Fibroblast of pulmonary artery (primary cell): ENCODE measurements at regions not wholly inside any gene's neighbourhood (a gene's known extent, or its start where the extent isn't known, plus 50 kb on each side); places are given as distances from the start of the nearest gene placed in this dataset.

Experiments used
- DNase-seq: peaks from one replicate; pipeline ENCODE4 v3.0.0-alpha.2; 2010; ENCODE audit warnings: low read depth
- H3K4me3 ChIP-seq: replicated peaks from 2 replicates; pipeline ENCODE4 v1.5.1; 2011; ENCODE audit warnings: low read depth, mild to moderate bottlenecking, control low read depth, low read length, moderate library complexity
- CTCF ChIP-seq: IDR thresholded peaks from 2 replicates; pipeline ENCODE4 v1.5.1; 2011; ENCODE audit warnings: mild to moderate bottlenecking, control low read depth, low read length, inconsistent platforms; ENCODE audit errors: missing control alignments

GRCh38 chr11:70024773-70025045, 53.4 kb upstream of the ANO1 start:
- DNase-seq = no peak
- no peak overlapping the region for H3K4me3 ChIP-seq
- TF ChIP-seq CTCF = no peak

DNA sequence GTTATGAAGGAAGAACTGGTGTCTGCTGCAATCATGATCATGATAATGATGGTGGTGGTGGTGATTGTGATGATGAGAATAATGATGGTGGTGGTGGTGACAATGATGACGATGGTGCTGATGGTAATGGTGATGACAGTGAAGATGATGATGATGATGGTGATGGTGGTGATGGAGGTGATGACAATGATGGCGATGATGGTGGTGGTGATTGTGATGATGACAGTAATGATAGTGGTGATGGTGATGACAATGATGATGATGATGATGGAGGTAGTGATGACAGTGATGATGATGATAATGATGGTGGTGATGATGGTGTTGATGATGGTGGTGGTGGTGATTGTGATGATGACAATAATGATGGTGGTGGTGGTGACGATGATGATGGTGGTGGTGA, 52.8 kb upstream of the ANO1 start:
- H3K4me3 ChIP-seq = no peak overlapping the region
- no peak for TF ChIP-seq CTCF
- DNase-seq = no peak

DNA sequence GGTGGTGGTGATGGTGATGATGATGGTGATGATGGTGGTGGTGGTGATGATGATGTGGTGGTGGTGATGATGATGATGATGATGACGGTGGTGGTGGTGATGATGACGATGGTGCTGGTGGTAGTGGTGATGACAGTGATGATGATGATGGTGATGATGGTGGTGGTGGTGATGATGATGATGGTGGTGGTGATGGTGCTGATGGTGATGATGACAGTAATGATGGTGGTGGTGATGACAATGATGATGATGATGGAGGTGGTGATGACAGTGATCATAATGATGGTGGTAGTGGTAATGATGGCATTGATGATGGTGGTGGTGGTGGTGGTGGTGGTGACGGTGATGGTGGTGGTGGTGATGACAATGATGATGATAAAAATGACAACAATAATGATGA, 52.1 kb upstream of the ANO1 start:
- TF ChIP-seq CTCF = no peak
- no peak for DNase-seq
- no peak overlapping the region for H3K4me3 ChIP-seq

DNA sequence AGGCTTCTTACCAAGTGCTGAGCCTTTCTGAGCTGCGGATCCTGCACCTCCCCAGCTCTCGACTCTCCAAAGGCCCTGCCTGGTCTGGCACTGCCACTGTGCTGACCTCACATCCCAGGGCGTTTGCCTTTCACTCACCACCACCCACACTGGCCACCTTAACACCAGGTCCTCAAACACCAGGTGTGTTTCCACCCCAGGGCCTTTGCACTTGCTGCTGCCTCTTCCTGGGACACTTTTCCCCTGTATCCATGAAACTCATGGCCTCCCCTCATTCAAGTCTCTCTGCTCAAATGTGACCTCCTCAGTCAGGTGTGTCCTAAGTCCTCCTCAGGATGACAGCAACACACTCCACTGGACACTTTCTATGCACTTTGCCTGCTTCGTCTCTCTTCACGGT, 51.4 kb upstream of the ANO1 start:
- TF ChIP-seq CTCF = no peak
- H3K4me3 ChIP-seq = no peak overlapping the region
- DNase-seq = no peak

- no peak for TF ChIP-seq CTCF
- no peak for DNase-seq
- H3K4me3 ChIP-seq = no peak overlapping the region
Observed at GRCh38 chr11:70027451-70027850, 50.7 kb upstream of the ANO1 start.

DNA sequence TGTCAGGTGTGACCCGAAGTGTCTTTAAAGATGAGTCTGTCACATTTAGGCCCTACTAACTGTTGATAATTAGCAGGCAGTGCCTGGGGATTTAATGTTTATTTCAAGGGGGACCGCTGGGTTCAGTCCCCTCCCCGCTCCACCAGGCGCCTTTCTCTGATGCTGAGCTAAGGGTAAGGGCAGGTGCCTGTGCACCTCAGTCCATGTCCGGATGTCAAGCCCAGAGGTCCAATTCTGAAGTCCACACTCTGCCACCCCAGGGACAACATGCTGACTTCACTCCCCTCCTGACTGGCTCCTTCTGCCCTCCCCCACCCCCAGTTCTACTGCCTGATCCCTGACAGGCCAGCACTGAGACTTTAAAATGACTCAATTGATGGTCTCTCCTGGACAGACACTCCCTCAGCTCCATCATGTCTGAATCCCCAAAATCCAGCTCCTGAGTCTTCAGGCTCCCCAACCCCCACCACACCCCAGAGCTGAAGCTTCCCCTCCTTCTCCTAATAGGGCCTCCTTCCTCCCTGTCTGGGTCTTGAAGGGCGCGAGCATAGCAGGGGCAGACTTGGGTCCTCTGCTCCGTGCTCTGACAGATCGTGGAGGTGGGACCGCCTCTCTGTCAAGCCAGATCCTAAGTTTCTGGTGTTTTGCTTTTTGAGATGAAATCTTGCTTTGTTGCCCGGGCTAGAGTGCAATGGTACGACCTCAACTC, 49.8 kb upstream of the ANO1 start:
- no peak overlapping the region for H3K4me3 ChIP-seq
- TF ChIP-seq CTCF = no peak
- DNase-seq = no peak
